ENCODE measurements at regions not wholly inside any gene's neighbourhood (a gene's known extent, or its start where the extent isn't known, plus 50 kb on each side); places are given as distances from the start of the nearest gene placed in this dataset.

DNA sequence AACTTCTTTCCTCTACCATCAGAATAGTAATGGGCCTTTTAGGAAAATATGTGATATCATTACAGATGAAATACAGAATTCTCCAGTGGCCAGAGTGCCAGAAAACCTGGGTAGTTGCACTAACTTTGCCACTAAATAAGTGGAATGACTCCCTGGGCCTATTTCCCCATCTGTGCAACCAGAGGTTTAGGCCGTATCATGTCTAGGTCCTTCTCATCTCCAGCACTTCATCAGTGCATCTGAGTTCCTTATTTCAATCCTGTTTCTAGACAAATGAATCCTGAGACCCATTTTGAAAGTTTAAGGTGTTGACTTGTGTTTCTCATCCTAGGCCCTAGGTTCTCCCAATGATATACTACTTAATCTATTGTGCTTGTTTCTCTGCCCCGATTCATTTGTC is 236.2 kb downstream of the CD83 start:
- intact Hi-C loops (cut with micrococcal nuclease) = no loop called here
- H3K4me1 ChIP-seq (ENCODE audit: control insufficient read depth, insufficient read depth, low read length) = no peaks in the 10 kb centered on the region
- TF ChIP-seq, protein P1, sequence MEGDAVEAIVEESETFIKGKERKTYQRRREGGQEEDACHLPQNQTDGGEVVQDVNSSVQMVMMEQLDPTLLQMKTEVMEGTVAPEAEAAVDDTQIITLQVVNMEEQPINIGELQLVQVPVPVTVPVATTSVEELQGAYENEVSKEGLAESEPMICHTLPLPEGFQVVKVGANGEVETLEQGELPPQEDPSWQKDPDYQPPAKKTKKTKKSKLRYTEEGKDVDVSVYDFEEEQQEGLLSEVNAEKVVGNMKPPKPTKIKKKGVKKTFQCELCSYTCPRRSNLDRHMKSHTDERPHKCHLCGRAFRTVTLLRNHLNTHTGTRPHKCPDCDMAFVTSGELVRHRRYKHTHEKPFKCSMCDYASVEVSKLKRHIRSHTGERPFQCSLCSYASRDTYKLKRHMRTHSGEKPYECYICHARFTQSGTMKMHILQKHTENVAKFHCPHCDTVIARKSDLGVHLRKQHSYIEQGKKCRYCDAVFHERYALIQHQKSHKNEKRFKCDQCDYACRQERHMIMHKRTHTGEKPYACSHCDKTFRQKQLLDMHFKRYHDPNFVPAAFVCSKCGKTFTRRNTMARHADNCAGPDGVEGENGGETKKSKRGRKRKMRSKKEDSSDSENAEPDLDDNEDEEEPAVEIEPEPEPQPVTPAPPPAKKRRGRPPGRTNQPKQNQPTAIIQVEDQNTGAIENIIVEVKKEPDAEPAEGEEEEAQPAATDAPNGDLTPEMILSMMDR (IDR thresholded peaks at IDR 0.05) = no peak
- no peak overlapping the region for H3K4me3 ChIP-seq (ENCODE audit: low read length)
- H3K9me3 ChIP-seq (ENCODE audit: control insufficient read depth, insufficient read depth, low read length) = no peaks in the 10 kb centered on the region
- H3K27ac ChIP-seq (ENCODE audit: low read length) = no peak overlapping the region
- no peaks in the 10 kb centered on the region for H3K27me3 ChIP-seq (ENCODE audit: control insufficient read depth, insufficient read depth, low read length)
- Mint-ChIP-seq H3K27me3 (ENCODE audit: low read depth in 2 of 2) (peaks cover 0 to 1% of the 10 kb centered on the region in 2 donors), H3K27ac (no peak overlapping the region), H3K9me3 (peaks cover 0 to 3% of the 10 kb centered on the region in 2 donors), H3K36me3 (no peaks in the 10 kb centered on the region), H3K4me3 (no peak overlapping the region), H3K4me1 (peaks cover 0 to 5% of the 10 kb centered on the region in 2 donors)
- 86% methylated on average over 1 of the region's 2 CpGs for WGBS (ENCODE audit: insufficient coverage)
- no peaks in the 10 kb centered on the region for H3K36me3 ChIP-seq (ENCODE audit: control insufficient read depth, insufficient read depth, low read length)
- DNase-seq (no peak), ATAC-seq (no peak)

- Mint-ChIP-seq H3K4me1 (peaks cover 0 to 5% of the 10 kb centered on the region in 2 donors), H3K27me3 (ENCODE audit: low read depth in 2 of 2) (no peaks in the 10 kb centered on the region), H3K4me3 (no peak overlapping the region), H3K27ac (no peak overlapping the region), H3K9me3 (peaks cover 0 to 3% of the 10 kb centered on the region in 2 donors), H3K36me3 (no peaks in the 10 kb centered on the region)
- Histone ChIP-seq H3K27me3 (ENCODE audit: control insufficient read depth, insufficient read depth, low read length) (no peaks in the 10 kb centered on the region), H3K9me3 (ENCODE audit: control insufficient read depth, insufficient read depth, low read length) (no peaks in the 10 kb centered on the region), H3K27ac (ENCODE audit: low read length) (no peak overlapping the region), H3K4me1 (ENCODE audit: control insufficient read depth, insufficient read depth, low read length) (no peaks in the 10 kb centered on the region), H3K4me3 (ENCODE audit: low read length) (no peak overlapping the region), H3K36me3 (ENCODE audit: control insufficient read depth, insufficient read depth, low read length) (no peaks in the 10 kb centered on the region)
- TF ChIP-seq, protein P1 (IDR thresholded peaks at IDR 0.05) = no peak
- intact Hi-C loops (cut with micrococcal nuclease) = no loop called here
- ATAC-seq = no peak
- DNase-seq = no peak
- 36% methylated on average over 4 of the region's 5 CpGs for WGBS (ENCODE audit: insufficient coverage)
Observed at GRCh38 chr6:14354919-14355572, 237.5 kb downstream of the CD83 start.

DNA sequence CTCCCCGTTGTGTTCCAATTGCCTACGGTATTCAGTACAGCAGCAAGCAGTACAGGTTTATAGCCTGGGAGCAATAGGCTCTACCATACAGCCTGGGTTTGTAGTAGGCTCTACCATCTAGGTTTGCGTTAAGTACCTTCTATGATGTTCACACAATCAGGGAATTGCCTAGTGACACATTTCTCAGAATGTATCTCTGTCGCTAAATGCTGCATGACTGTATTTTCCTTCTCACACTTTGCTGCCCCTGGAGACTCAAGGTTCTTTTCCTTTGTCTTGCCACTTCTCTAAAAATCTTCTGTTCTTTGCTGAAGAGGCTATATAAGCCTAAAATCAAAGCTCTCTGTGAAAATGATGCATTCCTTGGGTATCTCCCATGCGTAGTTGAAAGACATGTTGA is 241.9 kb downstream of the CD83 start:
- no peak for ATAC-seq
- Mint-ChIP-seq H3K36me3 (no peaks in the 10 kb centered on the region), H3K4me1 (peaks cover 0 to 5% of the 10 kb centered on the region in 2 donors), H3K9me3 (no peaks in the 10 kb centered on the region), H3K4me3 (no peak overlapping the region), H3K27ac (no peak overlapping the region), H3K27me3 (ENCODE audit: low read depth in 2 of 2) (no peaks in the 10 kb centered on the region)
- intact Hi-C loops (cut with micrococcal nuclease) = no loop called here
- TF ChIP-seq, protein P1 (IDR thresholded peaks at IDR 0.05) = no peak
- no peak for DNase-seq
- Histone ChIP-seq H3K4me1 (ENCODE audit: control insufficient read depth, insufficient read depth, low read length) (no peaks in the 10 kb centered on the region), H3K36me3 (ENCODE audit: control insufficient read depth, insufficient read depth, low read length) (no peaks in the 10 kb centered on the region), H3K27me3 (ENCODE audit: control insufficient read depth, insufficient read depth, low read length) (no peaks in the 10 kb centered on the region), H3K27ac (ENCODE audit: low read length) (no peak overlapping the region), H3K9me3 (ENCODE audit: control insufficient read depth, insufficient read depth, low read length) (no peaks in the 10 kb centered on the region), H3K4me3 (ENCODE audit: low read length) (no peak overlapping the region)
- 86% methylated on average over 5 of the region's 5 CpGs for WGBS (ENCODE audit: insufficient coverage)

DNA sequence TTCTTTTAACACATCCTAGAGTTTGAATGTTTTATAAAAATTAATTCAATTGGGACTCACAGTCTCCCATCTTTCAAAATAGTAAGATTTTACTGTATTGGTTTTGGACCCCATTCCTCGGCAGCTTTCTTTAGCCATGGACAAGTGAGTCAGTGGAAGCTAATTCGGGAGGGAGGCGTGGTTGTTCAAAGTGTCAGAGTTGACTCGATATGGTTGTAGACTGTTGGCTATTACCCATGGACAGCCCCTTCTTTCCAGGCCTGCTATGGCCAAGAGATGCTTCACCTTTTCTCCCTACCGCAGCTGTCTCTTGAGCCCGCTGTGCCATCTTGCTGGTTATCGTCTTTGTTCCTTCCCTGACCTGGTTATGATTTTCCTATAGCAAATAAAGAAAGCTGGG is 243.0 kb downstream of the CD83 start:
- TF ChIP-seq, protein P1 (IDR thresholded peaks at IDR 0.05) = no peak
- WGBS (ENCODE audit: insufficient coverage) = 96% methylated on average over 7 of the region's 7 CpGs
- Mint-ChIP-seq H3K27me3 (ENCODE audit: low read depth in 2 of 2) (no peaks in the 10 kb centered on the region), H3K27ac (no peak overlapping the region), H3K4me3 (no peak overlapping the region), H3K4me1 (no peaks in the 10 kb centered on the region), H3K9me3 (no peaks in the 10 kb centered on the region), H3K36me3 (no peaks in the 10 kb centered on the region)
- no peak overlapping the region for H3K4me3 ChIP-seq (ENCODE audit: low read length)
- intact Hi-C loops (cut with micrococcal nuclease) = no loop called here
- ATAC-seq (no peak), DNase-seq (no peak)
- H3K9me3 ChIP-seq (ENCODE audit: control insufficient read depth, insufficient read depth, low read length) = no peaks in the 10 kb centered on the region
- no peak overlapping the region for H3K27ac ChIP-seq (ENCODE audit: low read length)
- H3K27me3 ChIP-seq (ENCODE audit: control insufficient read depth, insufficient read depth, low read length) = no peaks in the 10 kb centered on the region
- H3K4me1 ChIP-seq (ENCODE audit: control insufficient read depth, insufficient read depth, low read length) = no peaks in the 10 kb centered on the region
- H3K36me3 ChIP-seq (ENCODE audit: control insufficient read depth, insufficient read depth, low read length) = no peaks in the 10 kb centered on the region
